Thoracic aorta (tissue), 2 donors: ENCODE measurements at regions not wholly inside any gene's neighbourhood (a gene's known extent, or its start where the extent isn't known, plus 50 kb on each side); places are given as distances from the start of the nearest gene placed in this dataset.

ENCODE experiments used
- ATAC-seq: fragments of 150-250 bp; one replicate; pipeline ENCODE4 v1.8.0; 2017; ENCODE audit warnings: low read depth; ENCODE audit not compliant: insufficient number of reproducible peaks, low FRiP score
- DNase-seq: peaks from one replicate; pipeline ENCODE4 v3.0.0-alpha.2; 2020; ENCODE audit warnings: low spot score
- H3K27ac ChIP-seq, 2 donors: fragments of 200-600 bp; sonication (generic); 1 replicate in 1 of 2; 2 replicates in 1 of 2; pipeline ENCODE4 v1.5.1; 2016; ENCODE audit warnings: mild to moderate bottlenecking in 2 of 2, moderate library complexity in 2 of 2
- H3K27me3 ChIP-seq: fragments of 200-600 bp; sonication (generic); replicated peaks from 2 replicates; pipeline ENCODE4 v1.6.0; 2016; ENCODE audit warnings: mild to moderate bottlenecking; ENCODE audit not compliant: insufficient read depth
- H3K36me3 ChIP-seq: fragments of 200-600 bp; sonication (generic); one replicate; pipeline ENCODE4 v1.5.1; 2016
- H3K4me1 ChIP-seq, 2 donors: fragments of 200-600 bp; sonication (generic); 1 replicate in 1 of 2; 2 replicates in 1 of 2; pipeline versions ENCODE4 v1.5.1 to v1.6.0; 2016; ENCODE audit warnings: low read depth in 2 of 2, mild to moderate bottlenecking in 1 of 2; ENCODE audit not compliant: control insufficient read depth in 1 of 2
- H3K4me3 ChIP-seq: fragments of 200-600 bp; sonication (generic); 2 replicates; pipeline ENCODE4 v1.5.1; 2016; ENCODE audit warnings: mild to moderate bottlenecking
- H3K9me3 ChIP-seq: fragments of 200-600 bp; sonication (generic); 2 replicates; pipeline ENCODE4 v1.5.1; 2016
- TF ChIP-seq, protein P1 (sequence below): fragments of 200-600 bp; sonication (generic); IDR thresholded peaks from one replicate; pipeline ENCODE4 v1.5.1; 2019; ENCODE audit warnings: antibody characterized with exemption

DNA sequence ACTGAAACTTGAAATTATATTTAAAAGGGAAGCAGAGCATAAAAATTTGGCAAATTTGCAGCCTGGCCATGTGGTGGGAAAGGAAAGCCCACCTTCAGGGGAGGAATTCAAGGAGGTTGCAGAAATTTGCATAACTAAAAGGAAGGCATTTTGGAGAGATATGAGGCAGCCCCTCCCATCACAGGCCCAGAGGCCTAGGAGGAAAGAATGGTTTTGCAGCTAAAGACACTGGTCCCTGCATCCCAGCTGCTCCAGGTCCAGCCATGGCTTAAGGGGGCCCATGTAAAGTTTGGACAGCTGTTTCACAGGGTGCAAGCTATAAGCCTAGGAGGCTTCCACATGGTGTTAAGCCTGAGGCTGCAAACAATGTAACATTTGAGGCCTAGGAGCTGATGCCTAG is 212.5 kb downstream of the NNT start:
- Histone ChIP-seq H3K9me3 (peaks cover 22% of the 10 kb centered on the region), H3K4me3 (no peak overlapping the region), H3K27ac (no peak overlapping the region), H3K4me1 (no peaks in the 10 kb centered on the region), H3K36me3 (no peaks in the 10 kb centered on the region), H3K27me3 (no peaks in the 10 kb centered on the region)
- TF ChIP-seq, protein P1, sequence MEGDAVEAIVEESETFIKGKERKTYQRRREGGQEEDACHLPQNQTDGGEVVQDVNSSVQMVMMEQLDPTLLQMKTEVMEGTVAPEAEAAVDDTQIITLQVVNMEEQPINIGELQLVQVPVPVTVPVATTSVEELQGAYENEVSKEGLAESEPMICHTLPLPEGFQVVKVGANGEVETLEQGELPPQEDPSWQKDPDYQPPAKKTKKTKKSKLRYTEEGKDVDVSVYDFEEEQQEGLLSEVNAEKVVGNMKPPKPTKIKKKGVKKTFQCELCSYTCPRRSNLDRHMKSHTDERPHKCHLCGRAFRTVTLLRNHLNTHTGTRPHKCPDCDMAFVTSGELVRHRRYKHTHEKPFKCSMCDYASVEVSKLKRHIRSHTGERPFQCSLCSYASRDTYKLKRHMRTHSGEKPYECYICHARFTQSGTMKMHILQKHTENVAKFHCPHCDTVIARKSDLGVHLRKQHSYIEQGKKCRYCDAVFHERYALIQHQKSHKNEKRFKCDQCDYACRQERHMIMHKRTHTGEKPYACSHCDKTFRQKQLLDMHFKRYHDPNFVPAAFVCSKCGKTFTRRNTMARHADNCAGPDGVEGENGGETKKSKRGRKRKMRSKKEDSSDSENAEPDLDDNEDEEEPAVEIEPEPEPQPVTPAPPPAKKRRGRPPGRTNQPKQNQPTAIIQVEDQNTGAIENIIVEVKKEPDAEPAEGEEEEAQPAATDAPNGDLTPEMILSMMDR, result no peak
- DNase-seq (no peak), ATAC-seq (no peak)

DNA sequence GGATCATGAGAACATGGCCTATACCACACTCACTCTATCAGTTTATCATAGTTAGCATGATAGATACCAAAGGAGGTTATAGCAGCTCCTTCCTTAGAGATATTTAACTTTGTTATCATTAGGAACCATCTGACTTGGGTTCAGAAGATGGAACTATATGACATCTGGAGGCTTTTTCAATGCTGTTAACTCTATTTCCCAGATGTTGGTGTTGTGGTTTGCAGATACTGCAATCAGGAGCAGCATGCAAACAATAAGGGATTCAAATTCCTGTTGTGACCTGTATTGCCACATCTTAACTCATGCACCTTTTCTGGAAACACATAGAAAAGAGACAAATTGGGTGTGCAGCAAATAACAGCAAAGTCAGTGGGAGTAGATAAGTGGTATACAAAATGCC is 201.7 kb downstream of the NNT start:
- H3K27me3 ChIP-seq, result no peaks in the 10 kb centered on the region
- H3K4me1 ChIP-seq, result no peaks in the 10 kb centered on the region
- no peaks in the 10 kb centered on the region for H3K9me3 ChIP-seq
- no peak for ATAC-seq
- no peak overlapping the region for H3K27ac ChIP-seq
- TF ChIP-seq, protein P1, result no peak
- DNase-seq, result no peak
- no peak overlapping the region for H3K4me3 ChIP-seq
- no peaks in the 10 kb centered on the region for H3K36me3 ChIP-seq

DNA sequence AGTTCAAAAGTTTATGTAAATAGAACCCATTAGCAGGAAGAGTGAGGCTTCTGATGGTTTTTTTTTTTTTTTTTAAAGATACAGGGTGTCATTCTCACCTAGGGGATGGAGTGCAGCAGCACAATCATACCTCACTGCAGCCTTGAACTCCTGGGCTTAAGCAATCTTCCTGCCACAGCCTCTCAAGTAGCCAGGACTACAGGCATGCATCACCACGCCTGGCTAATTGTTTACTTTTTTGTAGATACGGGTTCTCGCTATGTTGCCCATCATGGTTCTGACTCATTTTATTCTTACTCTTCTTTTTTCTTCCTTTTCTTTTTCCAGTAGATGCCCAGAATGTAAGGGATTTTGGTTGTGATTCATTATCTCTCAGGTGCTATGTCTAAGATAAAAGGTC is 201.1 kb downstream of the NNT start:
- H3K27me3 ChIP-seq, result no peaks in the 10 kb centered on the region
- TF ChIP-seq, protein P1, result no peak
- H3K36me3 ChIP-seq, result no peaks in the 10 kb centered on the region
- H3K4me1 ChIP-seq, result no peaks in the 10 kb centered on the region
- no peak for ATAC-seq
- no peak for DNase-seq
- H3K27ac ChIP-seq, result no peak overlapping the region
- H3K4me3 ChIP-seq, result no peak overlapping the region
- H3K9me3 ChIP-seq, result no peaks in the 10 kb centered on the region

DNA sequence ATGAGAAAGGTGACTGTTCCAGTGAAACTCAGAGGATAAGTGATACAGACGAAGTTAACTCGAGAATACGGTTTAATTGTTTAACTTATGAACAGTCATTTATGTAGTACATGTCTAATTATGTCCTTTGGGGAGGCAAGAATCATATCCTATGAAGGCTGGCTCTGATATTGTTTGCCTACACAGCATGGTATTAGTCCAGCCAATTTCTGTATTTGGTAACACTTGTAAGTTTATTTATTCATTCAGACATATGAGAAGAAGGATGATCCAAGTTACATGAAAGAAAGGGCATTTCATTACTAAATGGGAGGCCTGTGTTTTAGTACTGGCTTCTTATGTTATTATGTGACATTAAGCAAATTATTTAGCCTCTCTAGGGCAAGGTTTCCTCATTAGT is 199.7 kb downstream of the NNT start:
- Histone ChIP-seq H3K4me3 (no peak overlapping the region), H3K27me3 (no peaks in the 10 kb centered on the region), H3K9me3 (no peaks in the 10 kb centered on the region), H3K4me1 (no peaks in the 10 kb centered on the region), H3K27ac (no peak overlapping the region), H3K36me3 (no peaks in the 10 kb centered on the region)
- no peak for ATAC-seq
- DNase-seq, result no peak
- TF ChIP-seq, protein P1, result no peak

DNA sequence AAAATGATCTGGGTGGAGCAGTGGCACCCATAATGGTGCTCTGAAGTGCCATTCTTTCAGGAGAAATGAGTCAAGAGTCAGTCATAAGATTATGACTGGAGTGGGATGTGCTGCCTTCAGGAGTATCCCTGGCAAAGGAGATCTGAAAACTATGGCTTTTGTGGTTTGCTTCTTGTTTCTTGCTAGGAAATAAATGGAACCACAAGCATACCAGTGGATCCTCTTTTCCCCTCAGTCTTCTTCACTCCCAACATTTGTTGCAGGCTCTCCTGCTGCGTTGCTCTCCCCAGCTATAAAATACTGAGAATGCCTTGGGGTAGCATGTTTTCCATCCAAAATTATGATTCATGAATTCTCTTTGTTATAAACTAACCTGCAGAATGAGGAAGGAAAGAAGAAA is 199.1 kb downstream of the NNT start:
- TF ChIP-seq, protein P1, result no peak
- H3K9me3 ChIP-seq, result no peaks in the 10 kb centered on the region
- H3K27me3 ChIP-seq, result no peaks in the 10 kb centered on the region
- DNase-seq (no peak), ATAC-seq (no peak)
- no peaks in the 10 kb centered on the region for H3K36me3 ChIP-seq
- no peak overlapping the region for H3K4me3 ChIP-seq
- H3K27ac ChIP-seq, result no peak overlapping the region
- H3K4me1 ChIP-seq, result no peaks in the 10 kb centered on the region
